Endodermal cell (in vitro differentiated cells): ENCODE measurements at regions not wholly inside any gene's neighbourhood (a gene's known extent, or its start where the extent isn't known, plus 50 kb on each side); places are given as distances from the start of the nearest gene placed in this dataset.

Experiments used
- DNase-seq: peaks from one replicate; pipeline ENCODE4 v3.0.0-alpha.2; 2017
- H3K27ac ChIP-seq: 2 replicates; pipeline ENCODE4 v1.5.1; 2013; ENCODE audit warnings: mild to moderate bottlenecking, low read depth, low read length, moderate library complexity
- H3K27me3 ChIP-seq: 2 replicates; pipeline ENCODE4 v1.6.1; 2013; ENCODE audit warnings: mild to moderate bottlenecking, low read length, moderate library complexity; ENCODE audit not compliant: insufficient read depth, control insufficient read depth, poor library complexity, severe bottlenecking
- H3K36me3 ChIP-seq: 2 replicates; pipeline ENCODE4 v1.7.0; 2013; ENCODE audit warnings: mild to moderate bottlenecking, low read length, moderate library complexity; ENCODE audit not compliant: control insufficient read depth, insufficient read depth
- H3K4me1 ChIP-seq: one replicate; pipeline ENCODE4 v1.7.0; 2013; ENCODE audit warnings: low read length; ENCODE audit not compliant: control insufficient read depth, insufficient read depth
- H3K4me3 ChIP-seq: 2 replicates; pipeline ENCODE4 v1.5.1; 2013; ENCODE audit warnings: mild to moderate bottlenecking, low read length, moderate library complexity
- H3K9ac ChIP-seq: 2 replicates; pipeline ENCODE4 v1.6.1; 2013; ENCODE audit warnings: mild to moderate bottlenecking, low read length, moderate library complexity; ENCODE audit not compliant: poor library complexity, severe bottlenecking; ENCODE audit errors: extremely low read depth
- H3K9me3 ChIP-seq: 2 replicates; pipeline ENCODE4 v1.6.1; 2013; ENCODE audit warnings: mild to moderate bottlenecking, low read length, moderate library complexity; ENCODE audit not compliant: control insufficient read depth
- H3K27ac Mint-ChIP-seq: 2 replicates; pipeline ENCODE4 v1.8.0; 2020; ENCODE audit warnings: mixed read lengths
- H3K27me3 Mint-ChIP-seq: 2 replicates; pipeline ENCODE4 v1.8.0; 2021; ENCODE audit warnings: mild to moderate bottlenecking, mixed read lengths; ENCODE audit not compliant: insufficient read depth
- H3K36me3 Mint-ChIP-seq: 2 replicates; pipeline ENCODE4 v1.8.0; 2020; ENCODE audit warnings: low read depth, mixed read lengths
- H3K4me1 Mint-ChIP-seq: 2 replicates; pipeline ENCODE4 v1.8.0; 2020; ENCODE audit warnings: mixed read lengths
- H3K4me3 Mint-ChIP-seq: 2 replicates; pipeline ENCODE4 v1.8.0; 2020; ENCODE audit warnings: mild to moderate bottlenecking, moderate library complexity, mixed read lengths
- H3K9me3 Mint-ChIP-seq: 2 replicates; pipeline ENCODE4 v1.8.0; 2020; ENCODE audit warnings: mild to moderate bottlenecking, mixed read lengths
- CTCF ChIP-seq: fragments of 200-600 bp; sonication (generic); conservative IDR thresholded peaks from 2 replicates; pipeline ENCODE4 v1.5.0; 2021; ENCODE audit warnings: antibody characterized with exemption, mild to moderate bottlenecking
- WGBS, 2 experiments: methylation state at CpG; one replicate each; pipeline versions ENCODE4 v1.1.5 to v1.1.7; 2013; ENCODE audit warnings: missing lambda C conversion rate in 2 of 2, mixed read lengths in 1 of 2; ENCODE audit not compliant: insufficient coverage in 1 of 2, insufficient read length in 1 of 2; 5-methylcytosine and 5-hydroxymethylcytosine counted together

- no peak for DNase-seq
- H3K9ac ChIP-seq, result no peak overlapping the region
- Mint-ChIP-seq H3K4me3 (no peak overlapping the region), H3K4me1 (no peaks in the 10 kb centered on the region), H3K36me3 (peaks cover 35% of the 10 kb centered on the region), H3K27me3 (peaks cover 1% of the 10 kb centered on the region), H3K9me3 (peaks cover 51% of the 10 kb centered on the region), H3K27ac (no peak overlapping the region)
- no peaks in the 10 kb centered on the region for H3K27me3 ChIP-seq
- no peaks in the 10 kb centered on the region for H3K36me3 ChIP-seq
- no peaks in the 10 kb centered on the region for H3K4me1 ChIP-seq
- peaks cover 49% of the 10 kb centered on the region for H3K9me3 ChIP-seq
- TF ChIP-seq CTCF, result no peak
- H3K4me3 ChIP-seq, result no peak overlapping the region
- no peak overlapping the region for H3K27ac ChIP-seq
Measured at GRCh38 chr5:93978222-93978621, 236.8 kb upstream of the POU5F2 start.

GRCh38 chr5:93967923-93968322 lies 226.5 kb upstream of the POU5F2 start:
- no peak overlapping the region for H3K9ac ChIP-seq
- Mint-ChIP-seq H3K4me3 (no peak overlapping the region), H3K4me1 (peaks cover 30% of the 10 kb centered on the region), H3K9me3 (peaks cover 10% of the 10 kb centered on the region), H3K36me3 (peaks cover 6% of the 10 kb centered on the region), H3K27me3 (peaks cover 12% of the 10 kb centered on the region), H3K27ac (peak overlapping the region; percentile 82)
- H3K9me3 ChIP-seq, result peaks cover 17% of the 10 kb centered on the region
- H3K4me1 ChIP-seq, result peaks cover 4% of the 10 kb centered on the region
- peaks cover 9% of the 10 kb centered on the region for H3K27me3 ChIP-seq
- H3K36me3 ChIP-seq, result no peaks in the 10 kb centered on the region
- TF ChIP-seq CTCF, result no peak
- H3K27ac ChIP-seq, result no peak overlapping the region
- H3K4me3 ChIP-seq, result no peak overlapping the region
- DNase-seq, result no peak

GRCh38 chr5:93964421-93964820 lies 223.0 kb upstream of the POU5F2 start:
- no peak for DNase-seq
- 94% methylated on average over 1 of the region's 1 CpG; no CpG with 5 or more reads in 1 of the 2 experiments for WGBS, 2 experiments

More at GRCh38 chr5:93964421-93964820, 223.0 kb upstream of the POU5F2 start:
- no peak for TF ChIP-seq CTCF
- H3K9ac ChIP-seq, result no peak overlapping the region
- peaks cover 4% of the 10 kb centered on the region for H3K4me1 ChIP-seq
- H3K36me3 ChIP-seq, result no peaks in the 10 kb centered on the region
- Mint-ChIP-seq H3K27me3 (peaks cover 10% of the 10 kb centered on the region), H3K4me1 (peaks cover 32% of the 10 kb centered on the region), H3K4me3 (no peak overlapping the region), H3K36me3 (peaks cover 5% of the 10 kb centered on the region), H3K9me3 (peaks cover 8% of the 10 kb centered on the region), H3K27ac (no peak overlapping the region)
- H3K9me3 ChIP-seq, result peaks cover 10% of the 10 kb centered on the region
- H3K27ac ChIP-seq, result no peak overlapping the region
- no peak overlapping the region for H3K4me3 ChIP-seq
- peaks cover 9% of the 10 kb centered on the region for H3K27me3 ChIP-seq
